Cardiac fibroblast (primary cell): ENCODE measurements at regions not wholly inside any gene's neighbourhood (a gene's known extent, or its start where the extent isn't known, plus 50 kb on each side); places are given as distances from the start of the nearest gene placed in this dataset.

ENCODE experiments used
- DNase-seq, 2 donors: peaks; one replicate each; pipeline versions ENCODE4 v3.0.0 to v3.0.0-alpha.2; 2010; ENCODE audit warnings: low read depth in 2 of 2
- H3K4me3 ChIP-seq, 2 donors: replicated peaks in 1 of 2; 1 replicate in 1 of 2; 2 replicates in 1 of 2; pipeline ENCODE4 v1.5.1; 2011; ENCODE audit warnings: low read depth in 2 of 2, low read length in 2 of 2, mild to moderate bottlenecking in 2 of 2, moderate library complexity in 1 of 2
- TF ChIP-seq, protein P1 (sequence below): IDR thresholded peaks from one replicate; pipeline ENCODE4 v1.5.1; 2011; ENCODE audit warnings: low read depth, mild to moderate bottlenecking, low read length, inconsistent platforms

- TF ChIP-seq, protein P1, sequence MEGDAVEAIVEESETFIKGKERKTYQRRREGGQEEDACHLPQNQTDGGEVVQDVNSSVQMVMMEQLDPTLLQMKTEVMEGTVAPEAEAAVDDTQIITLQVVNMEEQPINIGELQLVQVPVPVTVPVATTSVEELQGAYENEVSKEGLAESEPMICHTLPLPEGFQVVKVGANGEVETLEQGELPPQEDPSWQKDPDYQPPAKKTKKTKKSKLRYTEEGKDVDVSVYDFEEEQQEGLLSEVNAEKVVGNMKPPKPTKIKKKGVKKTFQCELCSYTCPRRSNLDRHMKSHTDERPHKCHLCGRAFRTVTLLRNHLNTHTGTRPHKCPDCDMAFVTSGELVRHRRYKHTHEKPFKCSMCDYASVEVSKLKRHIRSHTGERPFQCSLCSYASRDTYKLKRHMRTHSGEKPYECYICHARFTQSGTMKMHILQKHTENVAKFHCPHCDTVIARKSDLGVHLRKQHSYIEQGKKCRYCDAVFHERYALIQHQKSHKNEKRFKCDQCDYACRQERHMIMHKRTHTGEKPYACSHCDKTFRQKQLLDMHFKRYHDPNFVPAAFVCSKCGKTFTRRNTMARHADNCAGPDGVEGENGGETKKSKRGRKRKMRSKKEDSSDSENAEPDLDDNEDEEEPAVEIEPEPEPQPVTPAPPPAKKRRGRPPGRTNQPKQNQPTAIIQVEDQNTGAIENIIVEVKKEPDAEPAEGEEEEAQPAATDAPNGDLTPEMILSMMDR, result no peak
- DNase-seq, result no peak
- H3K4me3 ChIP-seq, result no peak overlapping the region
Observed at GRCh38 chr4:23441530-23442069, 448.2 kb downstream of the PPARGC1A start.

DNA sequence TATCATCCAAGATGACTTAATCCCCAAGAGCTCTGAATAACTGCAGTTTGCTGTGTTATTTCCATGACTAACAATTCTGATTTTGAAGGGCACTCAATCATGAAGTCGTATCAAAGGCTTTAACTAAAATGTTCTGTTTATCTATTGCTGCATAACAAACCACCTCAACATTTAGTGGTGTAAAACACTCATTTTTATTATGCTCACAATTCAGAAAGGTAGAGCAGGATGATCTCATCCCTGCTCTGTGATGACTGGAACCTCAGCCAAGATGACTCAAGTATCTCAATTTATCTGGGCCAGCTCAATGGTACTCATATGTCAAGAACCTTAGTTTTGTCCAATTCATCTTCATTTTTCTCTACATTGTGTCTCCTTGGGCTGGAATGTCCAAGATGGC is 451.1 kb downstream of the PPARGC1A start:
- TF ChIP-seq, protein P1, result no peak
- DNase-seq, result no peak

GRCh38 chr4:23429497-23429896 is 460.4 kb downstream of the PPARGC1A start:
- no peak for DNase-seq
- H3K4me3 ChIP-seq, result no peak overlapping the region
- TF ChIP-seq, protein P1, result no peak

More for the DNA sequence above, 451.1 kb downstream of the PPARGC1A start:
- no peak overlapping the region for H3K4me3 ChIP-seq

DNA sequence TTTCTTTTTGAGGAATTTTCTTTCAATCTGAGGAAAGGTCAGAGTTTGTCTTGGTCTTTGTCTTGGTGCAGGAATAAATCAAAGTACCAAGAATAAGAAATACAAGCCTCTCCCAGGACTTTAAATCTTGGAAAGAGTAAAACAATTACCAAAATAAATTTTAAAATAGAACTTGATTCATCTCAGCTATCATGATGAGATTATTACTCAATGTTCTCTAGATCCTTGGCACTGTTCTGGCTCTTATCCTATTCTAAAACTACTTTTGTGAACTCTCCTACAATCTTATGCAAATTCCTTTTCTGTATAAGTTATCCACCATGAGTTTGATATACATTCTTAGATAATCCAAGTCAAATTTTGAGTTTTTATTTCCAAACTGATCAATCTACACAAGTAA is 464.3 kb downstream of the PPARGC1A start:
- DNase-seq, result no peak
- TF ChIP-seq, protein P1, result no peak
- H3K4me3 ChIP-seq, result no peak overlapping the region

DNA sequence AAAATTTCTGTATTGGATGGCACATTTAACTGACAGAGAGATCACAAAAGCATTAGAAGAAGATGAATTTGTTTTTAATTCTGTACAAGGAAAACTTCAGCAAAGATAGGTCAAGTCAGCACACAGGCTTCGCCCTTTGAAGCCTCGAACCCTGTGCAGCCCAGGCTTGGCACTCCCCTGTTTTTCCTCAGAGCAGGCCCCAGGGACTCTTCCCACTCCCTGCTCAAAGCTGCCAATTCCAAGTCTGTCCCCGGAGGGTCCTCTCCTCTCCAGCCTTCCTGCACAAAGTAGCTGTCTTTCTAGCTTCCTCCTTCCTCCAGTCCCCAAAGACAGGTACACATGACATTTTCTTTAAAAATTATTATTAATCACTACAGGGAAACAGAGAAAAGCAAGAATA is 466.3 kb downstream of the PPARGC1A start:
- DNase-seq, result no peak
- TF ChIP-seq, protein P1, result no peak
- no peak overlapping the region for H3K4me3 ChIP-seq

DNA sequence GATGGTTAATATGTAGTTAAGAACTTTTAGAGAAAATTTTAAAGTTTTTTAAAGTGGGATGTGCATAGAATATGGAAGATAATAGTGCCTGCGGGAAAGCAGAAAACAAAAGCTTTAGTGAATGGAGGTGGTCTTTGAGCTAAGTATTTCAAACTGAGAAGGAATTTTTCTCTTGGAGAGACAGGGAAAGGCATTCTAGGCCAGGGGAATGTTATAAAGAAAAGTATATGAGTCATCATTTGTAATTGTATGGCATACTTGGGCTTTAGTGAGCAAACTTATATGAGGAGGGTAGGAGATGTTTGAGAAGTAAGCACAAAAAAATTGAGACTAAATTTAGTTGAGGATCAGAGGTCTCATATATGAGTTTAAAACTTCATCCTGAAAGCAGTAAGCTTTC is 467.0 kb downstream of the PPARGC1A start:
- DNase-seq, result no peak
- H3K4me3 ChIP-seq, result no peak overlapping the region
- TF ChIP-seq, protein P1, result no peak

GRCh38 chr4:23413631-23414030 is 476.2 kb downstream of the PPARGC1A start:
- TF ChIP-seq, protein P1, result no peak
- DNase-seq, result no peak
- no peak overlapping the region for H3K4me3 ChIP-seq
